GM18870 (cell line): ENCODE measurements at regions not wholly inside any gene's neighbourhood (a gene's known extent, or its start where the extent isn't known, plus 50 kb on each side); places are given as distances from the start of the nearest gene placed in this dataset.
"Not testable (repeated sequence)": the region's sequence is repeated elsewhere in the genome, so short reads cannot be mapped to it uniquely, and the experiment has no call there.

Experiments
- ATAC-seq: cut with Tn5 transposase; IDR thresholded peaks from one replicate; pipeline ENCODE4 v1.9.1; 2021; ENCODE audit warnings: moderate library complexity; ENCODE audit not compliant: unreplicated experiment

GRCh38 chr15:20272422-20273184, 269.0 kb downstream of the GOLGA6L6 start:
- no peak for ATAC-seq

- no peak for ATAC-seq
These were observed 270.0 kb downstream of the GOLGA6L6 start for GRCh38 chr15:20271647-20272046.

GRCh38 chr15:20269956-20270355, 271.6 kb downstream of the GOLGA6L6 start:
- ATAC-seq: not testable (repeated sequence)

- ATAC-seq: not testable (repeated sequence)
These were observed 273.6 kb downstream of the GOLGA6L6 start for GRCh38 chr15:20267996-20268395.

- not testable (repeated sequence) for ATAC-seq
These were observed 274.4 kb downstream of the GOLGA6L6 start for GRCh38 chr15:20267051-20267730.

GRCh38 chr15:20265710-20266109, 275.9 kb downstream of the GOLGA6L6 start:
- ATAC-seq: not testable (repeated sequence)

- ATAC-seq: not testable (repeated sequence)
These were observed 280.0 kb downstream of the GOLGA6L6 start for GRCh38 chr15:20261321-20262280.

GRCh38 chr15:20260650-20261049, 280.9 kb downstream of the GOLGA6L6 start:
- ATAC-seq: not testable (repeated sequence)

GRCh38 chr15:20259559-20260190, 281.9 kb downstream of the GOLGA6L6 start:
- not testable (repeated sequence) for ATAC-seq

- not testable (repeated sequence) for ATAC-seq
These were observed 285.2 kb downstream of the GOLGA6L6 start for GRCh38 chr15:20256394-20256793.

- ATAC-seq: not testable (repeated sequence)
These were observed 286.0 kb downstream of the GOLGA6L6 start for GRCh38 chr15:20255641-20256040.

- not testable (repeated sequence) for ATAC-seq
These were observed 288.5 kb downstream of the GOLGA6L6 start for GRCh38 chr15:20253047-20253615.

- not testable (repeated sequence) for ATAC-seq
These were observed 289.6 kb downstream of the GOLGA6L6 start for GRCh38 chr15:20252040-20252439.

GRCh38 chr15:20251214-20252005, 290.2 kb downstream of the GOLGA6L6 start:
- ATAC-seq: not testable (repeated sequence)

- ATAC-seq: not testable (repeated sequence)
These were observed 291.4 kb downstream of the GOLGA6L6 start for GRCh38 chr15:20250206-20250605.

- not testable (repeated sequence) for ATAC-seq
These were observed 292.0 kb downstream of the GOLGA6L6 start for GRCh38 chr15:20249677-20249970.

- not testable (repeated sequence) for ATAC-seq
These were observed 293.2 kb downstream of the GOLGA6L6 start for GRCh38 chr15:20248434-20248833.

- ATAC-seq: not testable (repeated sequence)
These were observed 294.5 kb downstream of the GOLGA6L6 start for GRCh38 chr15:20247137-20247536.

- ATAC-seq: not testable (repeated sequence)
These were observed 295.0 kb downstream of the GOLGA6L6 start for GRCh38 chr15:20246624-20247023.
